Esophagus squamous epithelium (tissue), 5 donors: ENCODE measurements at regions not wholly inside any gene's neighbourhood (a gene's known extent, or its start where the extent isn't known, plus 50 kb on each side); places are given as distances from the start of the nearest gene placed in this dataset.
A peak's percentile ranks its signal among the peaks of the same experiment; 100 is the strongest.

Source experiments
- DNase-seq: peaks from one replicate; lab custom pipeline; 2025; lab: John Stamatoyannopoulos, UW
- H3K27ac ChIP-seq, 4 donors: fragments of 200-600 bp; sonication (generic); one replicate each; pipeline ENCODE4 v1.5.1; 2016 to 2019; ENCODE audit warnings: mild to moderate bottlenecking in 1 of 4
- H3K27me3 ChIP-seq, 4 donors: fragments of 200-600 bp; sonication (generic); 1 replicate in 3 of 4; 2 replicates in 1 of 4; pipeline versions ENCODE4 v1.5.1 to v1.6.0; 2017 to 2021; ENCODE audit warnings: antibody characterized with exemption in 1 of 4
- H3K36me3 ChIP-seq, 3 donors: fragments of 200-600 bp; sonication (generic); one replicate each; pipeline ENCODE4 v1.5.1; 2016 to 2019
- H3K4me1 ChIP-seq, 3 donors: fragments of 200-600 bp; sonication (generic); one replicate each; pipeline ENCODE4 v1.5.1; 2017 to 2019
- H3K4me3 ChIP-seq, 4 donors: fragments of 200-600 bp; sonication (generic); 1 replicate in 3 of 4; 2 replicates in 1 of 4; pipeline ENCODE4 v1.5.1; 2016 to 2019; ENCODE audit warnings: mild to moderate bottlenecking in 2 of 4, moderate library complexity in 1 of 4
- H3K9me3 ChIP-seq, 3 donors: fragments of 200-600 bp; sonication (generic); one replicate each; pipeline ENCODE4 v1.5.1; 2016 to 2019
- POLR2A ChIP-seq, 4 donors: fragments of 450-650 bp; IDR thresholded peaks; one replicate each; pipeline ENCODE4 v1.6.1; 2017; ENCODE audit warnings: antibody characterized with exemption in 4 of 4, mild to moderate bottlenecking in 4 of 4, moderate library complexity in 3 of 4
- WGBS, 2 donors: methylation state at CpG; one replicate each; pipeline ENCODE4 v1.1.5; 2018; 5-methylcytosine and 5-hydroxymethylcytosine counted together
- intact Hi-C: fragments of 100-400 bp; cut with DNase I; formaldehyde crosslinking; loops from one replicate; pipeline ENCODE4 v1.15.0; 2022
- TF ChIP-seq, protein P1 (sequence below), 6 experiments: fragments of 450-650 bp in 4 of 6; fragments of 200-600 bp in 2 of 6; sonication (generic) in 2 of 6; IDR thresholded peaks; one replicate each; pipeline ENCODE4 v1.5.1; 2016 to 2019; ENCODE audit warnings: antibody characterized with exemption in 6 of 6, mild to moderate bottlenecking in 4 of 6, moderate library complexity in 4 of 6
- donor health status: DM: yes; HTN: yes; CAD: no.

DNA sequence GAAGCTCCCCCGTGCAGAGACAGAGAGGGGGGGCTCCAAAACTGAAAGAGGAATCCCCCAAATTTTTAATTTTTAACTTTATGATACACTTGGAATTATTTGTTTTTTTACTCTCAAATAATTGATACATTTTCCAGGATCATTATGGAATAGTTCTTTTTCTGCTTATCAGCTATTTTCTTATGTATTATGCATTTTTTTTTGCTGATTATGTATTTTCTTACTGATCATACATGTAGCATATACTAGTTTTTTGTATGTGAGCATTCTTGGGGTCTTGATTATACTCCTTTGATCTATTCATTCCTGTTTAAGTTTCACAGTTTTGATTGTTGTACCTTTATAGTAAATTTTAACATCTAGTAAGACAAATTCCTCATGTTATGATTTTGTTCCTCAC, 55.5 kb upstream of the LDHB start:
- peaks cover 0 to 7% (median 3%) of the 10 kb centered on the region in 3 donors for H3K4me1 ChIP-seq
- WGBS, 2 donors = 62 to 73% methylated on average over 1 of the region's 1 CpG
- intact Hi-C loops = no loop called here
- no peaks in the 10 kb centered on the region for H3K36me3 ChIP-seq
- H3K27ac ChIP-seq = no peak overlapping the region
- no peak overlapping the region for H3K4me3 ChIP-seq
- no peaks in the 10 kb centered on the region for H3K9me3 ChIP-seq
- no peaks in the 10 kb centered on the region for H3K27me3 ChIP-seq
- TF ChIP-seq POLR2A (IDR thresholded peaks at IDR 0.05) = no peak
- TF ChIP-seq, protein P1, sequence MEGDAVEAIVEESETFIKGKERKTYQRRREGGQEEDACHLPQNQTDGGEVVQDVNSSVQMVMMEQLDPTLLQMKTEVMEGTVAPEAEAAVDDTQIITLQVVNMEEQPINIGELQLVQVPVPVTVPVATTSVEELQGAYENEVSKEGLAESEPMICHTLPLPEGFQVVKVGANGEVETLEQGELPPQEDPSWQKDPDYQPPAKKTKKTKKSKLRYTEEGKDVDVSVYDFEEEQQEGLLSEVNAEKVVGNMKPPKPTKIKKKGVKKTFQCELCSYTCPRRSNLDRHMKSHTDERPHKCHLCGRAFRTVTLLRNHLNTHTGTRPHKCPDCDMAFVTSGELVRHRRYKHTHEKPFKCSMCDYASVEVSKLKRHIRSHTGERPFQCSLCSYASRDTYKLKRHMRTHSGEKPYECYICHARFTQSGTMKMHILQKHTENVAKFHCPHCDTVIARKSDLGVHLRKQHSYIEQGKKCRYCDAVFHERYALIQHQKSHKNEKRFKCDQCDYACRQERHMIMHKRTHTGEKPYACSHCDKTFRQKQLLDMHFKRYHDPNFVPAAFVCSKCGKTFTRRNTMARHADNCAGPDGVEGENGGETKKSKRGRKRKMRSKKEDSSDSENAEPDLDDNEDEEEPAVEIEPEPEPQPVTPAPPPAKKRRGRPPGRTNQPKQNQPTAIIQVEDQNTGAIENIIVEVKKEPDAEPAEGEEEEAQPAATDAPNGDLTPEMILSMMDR (IDR thresholded peaks at IDR 0.05) = no peak
- no peak for DNase-seq

DNA sequence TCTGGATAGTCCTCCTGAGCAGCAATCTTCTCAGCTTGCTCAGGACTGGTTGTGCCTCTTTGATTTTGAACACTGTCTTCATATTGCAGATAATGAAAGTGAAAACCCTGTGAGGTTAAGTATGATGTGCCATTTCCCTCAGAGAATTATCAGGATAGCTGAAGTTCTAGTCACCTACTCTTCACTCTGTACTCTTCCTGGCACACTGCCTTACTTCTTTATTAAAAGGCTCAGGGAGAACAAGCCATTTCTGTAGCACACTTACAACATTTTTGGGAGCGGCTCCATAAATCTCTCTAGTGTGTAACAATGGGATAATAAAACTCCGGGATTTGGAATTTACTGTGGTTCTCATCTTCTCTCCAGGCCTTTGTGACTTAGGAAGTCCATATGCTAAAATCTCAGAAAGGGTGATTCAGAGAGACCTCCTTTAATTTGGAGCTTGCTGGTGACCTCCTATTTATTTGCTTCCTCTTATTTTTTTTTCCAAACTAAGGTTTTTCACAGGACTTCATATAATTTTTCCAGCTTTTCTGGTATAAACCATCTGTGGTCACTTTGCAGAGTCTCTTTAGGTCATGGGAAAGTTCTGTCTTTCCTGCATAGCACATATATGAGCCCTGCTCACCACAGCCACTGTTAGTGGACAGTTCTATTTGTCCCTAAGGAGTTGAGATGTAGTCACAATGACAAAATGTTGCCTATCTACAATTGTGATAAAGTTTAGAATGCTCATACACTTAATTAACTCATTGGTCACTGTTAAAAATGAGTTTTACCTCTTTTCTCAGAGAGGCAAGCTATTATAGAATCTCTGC, 53.5 kb upstream of the LDHB start:
- Histone ChIP-seq H3K4me1 (peaks cover 0 to 7% (median 3%) of the 10 kb centered on the region in 3 donors), H3K4me3 (no peak overlapping the region), H3K27me3 (no peaks in the 10 kb centered on the region), H3K36me3 (no peaks in the 10 kb centered on the region), H3K27ac (peak overlapping the region in 1 of 4 donors; percentile 9), H3K9me3 (no peaks in the 10 kb centered on the region)
- intact Hi-C loops = no loop called here
- WGBS, 2 donors = 44 to 61% methylated on average over 2 of the region's 2 CpGs
- DNase-seq = no peak
- TF ChIP-seq POLR2A (IDR thresholded peaks at IDR 0.05) = no peak
- TF ChIP-seq, protein P1 (IDR thresholded peaks at IDR 0.05) = no peak
